Muscle layer of colon (tissue), 2 donors: ENCODE measurements at regions not wholly inside any gene's neighbourhood (a gene's known extent, or its start where the extent isn't known, plus 50 kb on each side); places are given as distances from the start of the nearest gene placed in this dataset.

ENCODE experiments used
- H3K27ac ChIP-seq: one replicate; pipeline ENCODE4 v1.7.0; 2013; ENCODE audit warnings: low read depth, mild to moderate bottlenecking, low read length, moderate library complexity
- H3K27me3 ChIP-seq, 2 donors: one replicate each; pipeline ENCODE4 v1.7.0; 2013; ENCODE audit warnings: low read length in 2 of 2, mild to moderate bottlenecking in 2 of 2; ENCODE audit not compliant: insufficient read depth in 2 of 2, control insufficient read depth in 1 of 2
- H3K36me3 ChIP-seq: one replicate; pipeline ENCODE4 v1.7.0; 2013; ENCODE audit warnings: mild to moderate bottlenecking, low read length; ENCODE audit not compliant: insufficient read depth
- H3K4me1 ChIP-seq: one replicate; pipeline ENCODE4 v1.7.0; 2013; ENCODE audit warnings: mild to moderate bottlenecking, low read length; ENCODE audit not compliant: insufficient read depth
- H3K4me3 ChIP-seq, 2 donors: one replicate each; pipeline ENCODE4 v1.7.0; 2013; ENCODE audit warnings: low read length in 2 of 2, low read depth in 1 of 2, mild to moderate bottlenecking in 1 of 2, moderate library complexity in 1 of 2
- H3K9ac ChIP-seq: one replicate; pipeline ENCODE4 v1.7.0; 2013; ENCODE audit warnings: low read length
- H3K9me3 ChIP-seq: one replicate; pipeline ENCODE4 v1.7.0; 2013; ENCODE audit warnings: mild to moderate bottlenecking, low read length
- donor health status: abdominal sarcoma.
- donor health status: Adenocarcinoma of cecum.

DNA sequence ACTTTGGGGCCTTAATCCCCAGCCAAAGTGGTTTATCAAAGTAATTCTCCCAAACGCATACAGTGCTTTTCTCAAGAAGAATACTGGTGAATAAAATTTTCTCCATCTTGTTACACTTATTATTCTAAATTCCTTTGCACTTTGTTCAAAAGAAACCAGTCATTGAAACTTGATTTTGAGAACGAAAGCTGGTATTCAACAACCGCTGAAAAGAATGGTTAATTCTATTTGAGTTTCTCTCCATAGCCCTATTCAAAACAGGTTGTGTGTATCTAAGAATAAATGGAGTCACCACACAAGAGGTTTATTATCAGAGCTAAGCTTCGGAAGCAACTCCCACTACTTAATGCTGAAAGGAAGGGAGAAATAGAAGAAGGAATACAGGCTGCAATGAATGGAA, 117.7 kb downstream of the C1D start:
- no peaks in the 10 kb centered on the region for H3K9me3 ChIP-seq
- H3K9ac ChIP-seq: no peak overlapping the region
- no peaks in the 10 kb centered on the region for H3K36me3 ChIP-seq
- no peak overlapping the region for H3K27ac ChIP-seq
- no peaks in the 10 kb centered on the region for H3K27me3 ChIP-seq
- H3K4me1 ChIP-seq: no peaks in the 10 kb centered on the region
- H3K4me3 ChIP-seq: no peak overlapping the region

DNA sequence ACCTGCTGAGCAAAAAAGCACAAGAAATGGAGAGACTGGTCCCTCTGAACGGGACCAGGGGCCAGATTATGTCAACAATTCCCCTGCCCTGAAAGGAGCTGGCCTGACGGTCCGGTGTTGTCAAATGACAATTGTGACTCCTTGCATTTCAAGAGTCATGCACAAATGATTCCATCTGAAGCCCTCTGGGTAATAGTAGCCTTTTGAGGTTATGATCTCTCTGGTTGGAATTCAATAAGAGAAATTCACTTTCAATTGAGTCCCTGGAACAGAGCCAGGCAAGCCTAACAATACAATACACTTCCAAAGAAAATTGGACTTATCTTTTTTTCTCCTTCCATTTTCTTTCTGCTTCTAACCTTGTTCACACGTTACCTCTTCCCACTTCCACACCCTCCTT, 116.9 kb downstream of the C1D start:
- H3K9me3 ChIP-seq: no peaks in the 10 kb centered on the region
- H3K4me1 ChIP-seq: no peaks in the 10 kb centered on the region
- no peak overlapping the region for H3K27ac ChIP-seq
- no peaks in the 10 kb centered on the region for H3K27me3 ChIP-seq
- H3K9ac ChIP-seq: no peak overlapping the region
- no peak overlapping the region for H3K4me3 ChIP-seq
- no peaks in the 10 kb centered on the region for H3K36me3 ChIP-seq

DNA sequence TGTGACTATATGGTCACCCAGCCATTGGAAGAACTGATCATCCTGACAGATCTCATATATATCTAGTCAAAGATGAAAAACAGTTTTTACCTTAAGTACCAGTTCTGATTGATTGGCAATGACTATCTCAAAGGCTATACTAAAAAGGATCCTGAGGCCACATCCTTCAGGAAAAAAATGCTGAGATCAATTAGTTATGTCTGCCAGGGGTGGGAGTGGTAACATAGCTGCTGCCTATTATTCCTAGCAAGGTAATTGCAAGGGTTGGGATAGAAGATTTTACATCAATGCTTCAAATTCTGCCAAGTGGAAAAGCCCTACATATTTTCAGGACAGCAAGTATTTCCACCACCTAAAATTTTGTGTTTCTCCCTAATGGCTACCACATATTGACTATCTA, 114.7 kb downstream of the C1D start:
- H3K27me3 ChIP-seq: no peaks in the 10 kb centered on the region
- no peak overlapping the region for H3K27ac ChIP-seq
- H3K9ac ChIP-seq: no peak overlapping the region
- H3K4me1 ChIP-seq: no peaks in the 10 kb centered on the region
- no peaks in the 10 kb centered on the region for H3K36me3 ChIP-seq
- no peaks in the 10 kb centered on the region for H3K9me3 ChIP-seq
- no peak overlapping the region for H3K4me3 ChIP-seq

DNA sequence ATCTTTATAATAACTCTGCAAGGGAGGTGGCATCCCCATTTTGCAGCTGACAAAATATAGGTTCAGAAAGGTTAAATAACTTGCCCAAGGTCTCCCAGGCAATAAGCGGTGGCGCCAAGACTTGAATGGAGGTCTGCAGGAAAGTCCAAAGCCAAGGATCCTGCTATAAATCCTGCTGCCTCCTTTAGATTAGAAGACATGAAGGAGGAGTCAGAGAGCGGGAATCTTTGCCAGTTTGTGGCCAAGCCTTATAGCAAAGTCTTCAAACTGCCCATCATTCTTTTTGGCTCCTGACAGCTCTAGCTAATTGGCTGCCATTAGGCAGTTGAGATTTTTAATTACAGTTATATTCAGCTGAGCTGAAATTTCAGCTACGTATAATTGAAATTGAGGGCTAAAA, 114.3 kb downstream of the C1D start:
- H3K27me3 ChIP-seq: no peaks in the 10 kb centered on the region

DNA sequence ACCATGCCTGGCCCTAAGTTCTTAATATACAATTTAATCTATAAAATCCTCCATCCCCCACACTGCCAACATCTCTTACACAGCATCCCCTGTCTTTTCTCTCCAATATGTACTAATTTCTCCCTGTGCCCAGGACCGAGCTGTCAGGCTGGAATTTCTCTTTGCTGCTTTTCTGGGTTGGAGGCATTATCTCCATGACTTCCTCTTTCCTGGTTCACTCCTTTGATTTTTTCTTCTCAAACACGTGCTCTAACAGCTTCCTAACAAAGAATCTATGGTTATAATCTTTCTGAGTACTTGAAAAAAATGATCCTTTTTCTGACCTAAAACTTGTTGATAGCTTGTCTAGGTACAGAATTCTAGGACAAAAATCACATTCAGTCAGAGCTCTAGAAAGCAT, 112.8 kb downstream of the C1D start:
- no peaks in the 10 kb centered on the region for H3K27me3 ChIP-seq
- no peaks in the 10 kb centered on the region for H3K9me3 ChIP-seq
- no peaks in the 10 kb centered on the region for H3K4me1 ChIP-seq
- H3K36me3 ChIP-seq: no peaks in the 10 kb centered on the region
- H3K9ac ChIP-seq: no peak overlapping the region
- H3K27ac ChIP-seq: no peak overlapping the region
- H3K4me3 ChIP-seq: no peak overlapping the region

More for the DNA sequence above, 114.3 kb downstream of the C1D start:
- H3K27ac ChIP-seq: no peak overlapping the region
- no peak overlapping the region for H3K9ac ChIP-seq
- H3K36me3 ChIP-seq: no peaks in the 10 kb centered on the region
- H3K4me3 ChIP-seq: no peak overlapping the region
- no peaks in the 10 kb centered on the region for H3K4me1 ChIP-seq
- no peaks in the 10 kb centered on the region for H3K9me3 ChIP-seq

DNA sequence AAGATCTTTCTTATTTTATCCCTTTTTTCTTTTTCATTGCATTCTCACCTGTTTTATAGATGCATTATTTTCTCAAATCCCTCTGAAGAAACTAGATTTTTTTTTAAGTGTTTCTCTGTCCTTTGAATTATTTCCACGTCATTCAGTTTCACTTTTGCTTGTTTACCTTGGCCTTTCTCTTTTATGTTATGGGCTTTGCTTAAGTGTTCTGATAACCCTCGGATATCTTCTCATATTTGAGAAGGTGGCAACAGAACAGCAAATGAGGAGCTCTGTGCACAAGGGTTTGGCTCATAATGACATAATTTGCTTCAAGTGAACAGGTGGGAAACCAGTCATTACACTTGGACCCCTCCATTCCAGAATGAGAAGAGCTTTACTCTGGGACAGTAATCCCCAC, 111.9 kb downstream of the C1D start:
- Histone ChIP-seq H3K27me3 (no peaks in the 10 kb centered on the region), H3K4me1 (no peaks in the 10 kb centered on the region), H3K27ac (no peak overlapping the region), H3K9ac (no peak overlapping the region), H3K36me3 (no peaks in the 10 kb centered on the region), H3K4me3 (no peak overlapping the region), H3K9me3 (no peaks in the 10 kb centered on the region)

DNA sequence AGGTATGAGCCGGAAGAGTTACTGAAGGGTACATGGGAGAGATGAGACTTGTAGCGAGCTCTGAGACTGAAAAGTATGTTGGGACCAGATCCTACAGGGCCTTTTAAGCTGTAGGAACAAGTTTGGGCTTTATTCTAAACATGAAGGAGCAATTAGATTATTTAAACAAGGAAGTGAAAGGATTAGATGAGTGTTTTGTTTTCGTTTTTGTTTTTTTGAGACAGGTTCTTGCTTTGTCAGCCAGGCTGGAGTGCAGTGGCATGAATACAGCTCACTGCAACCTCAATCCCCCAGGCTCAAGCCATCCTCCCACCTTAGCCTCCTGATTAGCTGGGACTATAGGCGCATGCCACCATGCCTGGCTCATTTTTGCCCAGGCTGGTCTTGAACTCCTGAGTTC, 110.7 kb downstream of the C1D start:
- Histone ChIP-seq H3K36me3 (no peaks in the 10 kb centered on the region), H3K9ac (no peak overlapping the region), H3K4me3 (no peak overlapping the region), H3K27me3 (no peaks in the 10 kb centered on the region), H3K27ac (no peak overlapping the region), H3K4me1 (no peaks in the 10 kb centered on the region), H3K9me3 (no peaks in the 10 kb centered on the region)

DNA sequence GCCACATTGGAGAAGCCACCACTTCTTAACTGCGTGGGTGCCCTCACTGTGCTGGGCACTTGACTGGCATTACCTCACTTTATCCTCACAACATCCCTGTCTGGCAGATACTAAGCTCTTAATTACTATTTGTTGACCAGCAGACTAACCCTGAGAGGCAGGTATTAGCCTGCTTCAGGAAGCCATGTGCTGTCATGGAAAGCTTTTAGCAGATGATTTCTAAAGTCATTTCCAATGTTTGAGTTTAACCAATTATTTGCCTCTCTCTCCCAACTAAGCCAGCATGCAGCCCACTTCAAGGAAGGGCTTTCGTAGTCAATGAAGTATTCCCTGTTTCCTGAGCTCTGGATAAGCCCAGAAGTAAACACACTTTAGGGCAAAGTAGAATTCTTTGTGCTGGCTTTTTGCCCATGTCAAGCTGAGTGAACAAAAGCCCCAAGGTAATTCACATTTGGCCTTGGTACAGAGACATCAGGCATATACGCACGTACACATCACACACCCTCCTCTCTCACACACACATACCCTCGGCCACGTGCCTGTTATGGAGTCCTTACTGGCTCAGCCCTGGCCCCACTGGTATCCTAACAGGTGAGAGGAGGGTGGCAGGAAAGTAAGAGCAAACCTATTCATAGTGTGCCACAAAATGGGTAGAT, 108.6 kb downstream of the C1D start:
- H3K4me1 ChIP-seq: no peaks in the 10 kb centered on the region
- H3K27ac ChIP-seq: no peak overlapping the region
- no peak overlapping the region for H3K4me3 ChIP-seq
- H3K9ac ChIP-seq: no peak overlapping the region
- no peaks in the 10 kb centered on the region for H3K9me3 ChIP-seq
- H3K36me3 ChIP-seq: no peaks in the 10 kb centered on the region
- no peaks in the 10 kb centered on the region for H3K27me3 ChIP-seq

DNA sequence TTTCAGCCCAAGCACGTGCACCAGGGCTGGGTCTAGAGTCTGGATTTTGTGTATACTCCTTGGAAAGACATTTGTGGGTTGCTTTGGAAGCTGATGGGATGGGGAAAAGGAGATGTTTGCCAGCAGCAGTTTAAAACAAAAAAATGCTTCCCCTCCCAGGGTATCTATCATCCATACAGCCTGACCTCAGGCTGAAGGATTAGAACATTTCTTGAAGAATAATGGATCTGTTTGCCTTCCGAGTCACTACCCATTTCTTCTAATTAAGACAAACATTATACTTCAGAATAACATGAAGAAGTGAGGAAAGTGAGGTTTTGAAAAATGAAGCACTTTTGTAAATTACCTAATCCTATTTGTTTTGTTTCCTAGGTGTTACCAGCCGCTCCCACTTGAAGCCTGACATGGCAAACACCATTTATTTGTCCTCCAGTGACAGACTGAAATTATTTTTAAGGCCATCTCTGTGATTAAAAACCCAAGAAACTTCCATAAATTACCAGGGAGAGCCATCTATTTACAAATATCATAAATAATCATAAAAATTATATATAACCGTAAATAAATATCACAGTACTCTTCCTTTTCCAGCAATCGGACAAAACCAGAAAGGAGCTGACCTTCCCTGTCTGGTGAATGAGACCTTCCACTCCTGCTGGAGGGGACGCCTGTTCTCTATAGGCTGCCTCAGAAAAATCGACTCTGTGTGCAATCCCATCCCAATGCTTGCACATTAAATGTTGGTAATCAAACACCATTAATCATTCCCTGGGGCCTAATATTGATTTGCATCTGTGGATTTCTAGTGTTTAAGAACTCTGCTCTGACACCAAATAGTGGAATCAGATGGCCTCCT, 106.8 kb downstream of the C1D start:
- Histone ChIP-seq H3K27ac (no peak overlapping the region), H3K4me1 (no peaks in the 10 kb centered on the region), H3K9ac (no peak overlapping the region), H3K36me3 (no peaks in the 10 kb centered on the region), H3K9me3 (no peaks in the 10 kb centered on the region), H3K4me3 (no peak overlapping the region), H3K27me3 (no peaks in the 10 kb centered on the region)

DNA sequence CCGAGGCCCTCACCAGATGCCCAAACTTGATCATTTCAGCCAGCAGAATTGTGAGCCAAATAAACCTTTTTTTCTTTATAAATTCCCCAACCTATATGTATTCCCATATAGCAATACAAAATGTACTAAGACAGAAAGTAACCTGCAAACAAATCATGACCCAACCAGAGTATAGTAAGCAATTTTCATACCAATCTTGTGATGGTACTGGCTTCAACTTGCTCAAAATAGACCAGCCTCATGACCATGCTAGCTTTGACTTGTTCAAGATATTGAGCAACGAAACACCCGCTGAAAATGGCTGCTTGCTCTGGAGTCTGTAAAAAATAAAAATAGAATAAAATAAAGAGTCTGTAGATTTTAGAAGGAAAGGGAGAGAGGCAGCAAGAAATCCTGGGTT, 97.6 kb downstream of the C1D start:
- no peaks in the 10 kb centered on the region for H3K9me3 ChIP-seq
- no peaks in the 10 kb centered on the region for H3K27me3 ChIP-seq
- H3K9ac ChIP-seq: no peak overlapping the region

DNA sequence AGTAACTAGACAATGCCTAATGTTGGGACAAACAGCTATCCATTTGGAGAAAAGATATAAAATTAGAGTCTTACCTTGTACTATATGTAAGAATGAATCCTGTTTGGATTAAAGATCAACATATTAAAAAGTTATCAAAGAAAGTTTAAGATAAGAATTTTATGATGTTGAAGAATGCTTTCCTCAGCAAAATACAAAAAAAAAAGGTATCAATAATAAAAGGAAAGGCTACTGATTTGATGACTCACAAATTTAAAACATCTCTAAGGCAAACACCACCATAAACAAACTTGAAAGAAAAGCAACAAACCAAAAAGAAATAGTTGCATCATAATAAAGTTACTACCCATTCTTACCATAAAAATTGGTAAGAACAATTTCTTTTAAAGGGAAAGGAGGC, 92.7 kb downstream of the C1D start:
- Histone ChIP-seq H3K27me3 (no peaks in the 10 kb centered on the region), H3K36me3 (no peaks in the 10 kb centered on the region), H3K4me3 (no peak overlapping the region), H3K9me3 (no peaks in the 10 kb centered on the region), H3K4me1 (no peaks in the 10 kb centered on the region), H3K9ac (no peak overlapping the region), H3K27ac (no peak overlapping the region)

More for the DNA sequence above, 97.6 kb downstream of the C1D start:
- Histone ChIP-seq H3K4me1 (no peaks in the 10 kb centered on the region), H3K4me3 (no peak overlapping the region), H3K36me3 (no peaks in the 10 kb centered on the region), H3K27ac (no peak overlapping the region)

DNA sequence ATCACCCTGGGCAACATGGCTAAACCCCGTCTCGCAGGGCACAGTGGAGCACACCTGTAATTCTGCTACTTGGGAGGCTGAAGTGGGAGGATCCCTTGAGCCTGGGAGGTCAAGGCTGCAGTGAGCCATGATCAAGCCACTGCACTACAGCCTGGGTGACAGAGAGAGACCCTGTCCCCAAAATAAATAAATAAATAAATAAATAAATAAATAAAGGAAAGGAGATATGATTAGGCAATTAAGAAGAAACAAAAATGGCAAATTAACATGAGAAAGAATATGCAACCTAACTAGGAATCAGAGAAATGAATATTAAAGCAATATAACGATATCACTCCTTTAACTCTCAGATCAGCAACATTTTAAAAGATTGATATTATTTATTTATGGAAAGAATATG, 92.3 kb downstream of the C1D start:
- no peak overlapping the region for H3K4me3 ChIP-seq
- no peaks in the 10 kb centered on the region for H3K27me3 ChIP-seq
- H3K27ac ChIP-seq: no peak overlapping the region
- no peaks in the 10 kb centered on the region for H3K4me1 ChIP-seq
- no peak overlapping the region for H3K9ac ChIP-seq
- H3K36me3 ChIP-seq: no peaks in the 10 kb centered on the region
- no peaks in the 10 kb centered on the region for H3K9me3 ChIP-seq
